Heart right ventricle (tissue), 16 donors: ENCODE measurements at regions not wholly inside any gene's neighbourhood (a gene's known extent, or its start where the extent isn't known, plus 50 kb on each side); places are given as distances from the start of the nearest gene placed in this dataset.
A peak's percentile ranks its signal among the peaks of the same experiment; 100 is the strongest.

Experiments used
- ATAC-seq, 8 donors: fragments of 200-7000 bp; cut with Tn5 transposase; one replicate each; pipeline ENCODE4 v1.9.1; 2020; ENCODE audit warnings: mild to moderate bottlenecking in 8 of 8, moderate library complexity in 8 of 8, moderate number of reproducible peaks in 1 of 8
- DNase-seq, 2 donors: peaks; one replicate each; pipeline ENCODE4 v3.0.0-alpha.2; 2020
- H3K27ac ChIP-seq, 10 donors: fragments of 200-600 bp; sonication (generic) in 2 of 10; one replicate each; pipeline versions ENCODE4 v1.5.0 to v1.8.0; 2020 to 2022; ENCODE audit warnings: mild to moderate bottlenecking in 3 of 10
- H3K27me3 ChIP-seq, 7 donors: fragments of 200-600 bp; one replicate each; pipeline ENCODE4 v1.8.0; 2021 to 2022; ENCODE audit warnings: mild to moderate bottlenecking in 2 of 7
- H3K36me3 ChIP-seq, 9 donors: fragments of 200-600 bp; sonication (generic) in 1 of 9; one replicate each; pipeline versions ENCODE4 v1.5.0 to v1.8.0; 2020 to 2022; ENCODE audit warnings: mild to moderate bottlenecking in 2 of 9
- H3K4me1 ChIP-seq, 9 donors: fragments of 200-600 bp; sonication (generic) in 1 of 9; one replicate each; pipeline versions ENCODE4 v1.5.0 to v1.8.0; 2020 to 2022; ENCODE audit warnings: mild to moderate bottlenecking in 4 of 9
- H3K4me3 ChIP-seq, 10 donors: fragments of 200-600 bp; sonication (generic) in 2 of 10; one replicate each; pipeline versions ENCODE4 v1.5.0 to v1.8.0; 2020 to 2022; ENCODE audit warnings: mild to moderate bottlenecking in 7 of 10, moderate library complexity in 2 of 10
- H3K9me3 ChIP-seq, 11 donors: fragments of 200-600 bp in 10 of 11; sonication (generic) in 2 of 11; one replicate each; pipeline versions ENCODE4 v1.5.0 to v1.8.0; 2013 to 2022; ENCODE audit warnings: mild to moderate bottlenecking in 2 of 11, control low read depth in 1 of 11, moderate library complexity in 1 of 11
- CTCF ChIP-seq, 9 donors: fragments of 200-600 bp; sonication (generic) in 2 of 9; IDR thresholded peaks; one replicate each; pipeline versions ENCODE4 v1.5.0 to v1.8.0; 2021 to 2022; ENCODE audit warnings: antibody characterized with exemption in 9 of 9, mild to moderate bottlenecking in 5 of 9, moderate library complexity in 1 of 9
- WGBS, 2 donors: extraction: QIAGEN DNeasy Blood & Tissue Kit; methylation state at CpG; one replicate each; pipeline ENCODE4 v1.1.7; 2013; ENCODE audit warnings: inconsistent platforms in 1 of 2; 5-methylcytosine and 5-hydroxymethylcytosine counted together
- intact Hi-C, 10 donors: fragments of 100-400 bp; cut with DNase I; formaldehyde crosslinking; loops; one replicate each; pipeline versions ENCODE4 v1.11.1 to v1.14.2; 2022
- donor health status: Arrhythmogenic right ventricular cardiomyopathy.
- donor health status: ischemic (EF 13 %, LVEDD 7.1; RV severe dilation, severe dysfunction).
- donor health status: healthy with polysubstance abuse.
- donor health status: DM: no; HTN: yes; CAD: no.
- donor health status: DM: no; HTN: no; CAD: no.
- donor health status: ischemic (EF 25% LVEDD 6.9; RV normal size, moderate dysfunction).
- donor health status: ischemic (EF 25% LVEDD 5.7; RV mildly dilated, moderate dysfunction).
- donor health status: healthy.
- donor health status: DM: yes; HTN: yes; CAD: no.
- donor health status: Ischemic cardiomyopathy.
- donor health status: ischemic (EF 35%, LVEDD 5.7; RV mildly dilated, moderate dysfunction).
- donor health status: nonischemic (EF 11% LVEDD 7.7; RV severe dilation, severe dysfunction).
- donor health status: DM: yes; HTN: yes; CAD: no.
- donor health status: PGD.
- donor health status: ischemic (EF 29% LVEDD 5.4; RV normal size, mild dysfunction).
- donor health status: nonischemic (EF 23%, LVEDD 6.1; RV moderate dilation, normal function).

GRCh38 chr16:60763869-60764268 lies 1272.4 kb downstream of the CDH8 start:
- Histone ChIP-seq H3K9me3 (peaks cover 0 to 7% (median 0%) of the 10 kb centered on the region in 11 donors), H3K27ac (no peak overlapping the region), H3K4me1 (no peaks in the 10 kb centered on the region), H3K4me3 (no peak overlapping the region), H3K27me3 (no peaks in the 10 kb centered on the region), H3K36me3 (no peaks in the 10 kb centered on the region)
- DNase-seq (no peak), ATAC-seq (no peak)
- intact Hi-C loops = no loop called here
- 86 to 91% methylated on average over 4 of the region's 4 CpGs for WGBS, 2 donors
- TF ChIP-seq CTCF (IDR thresholded peaks at IDR 0.05) = no peak

DNA sequence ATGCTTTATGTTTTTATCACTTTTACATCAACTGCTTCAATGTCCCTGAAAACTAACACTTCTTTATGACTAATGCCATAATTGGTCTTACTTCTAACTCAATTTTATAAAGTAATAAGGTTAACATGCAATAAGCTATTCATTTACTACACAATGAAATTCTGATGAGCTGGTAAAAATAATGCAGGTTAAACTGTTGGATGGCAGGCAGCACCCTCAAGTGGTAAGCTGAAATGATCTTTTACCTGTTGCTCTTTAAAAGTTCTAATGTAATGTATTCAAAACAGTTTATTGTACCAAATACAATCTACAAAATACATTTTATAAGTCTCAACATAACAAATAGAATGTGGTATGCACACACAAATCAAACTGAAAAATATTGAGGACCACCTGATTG lies 1280.3 kb downstream of the CDH8 start:
- intact Hi-C loops = no loop called here
- Histone ChIP-seq H3K36me3 (no peaks in the 10 kb centered on the region), H3K27me3 (no peaks in the 10 kb centered on the region), H3K27ac (no peak overlapping the region), H3K9me3 (no peaks in the 10 kb centered on the region), H3K4me1 (no peaks in the 10 kb centered on the region), H3K4me3 (no peak overlapping the region)
- DNase-seq (no peak), ATAC-seq (no peak)
- peak in 6 of 9 donors; percentile 25 to 55 (median 40) for TF ChIP-seq CTCF (IDR thresholded peaks at IDR 0.05)

DNA sequence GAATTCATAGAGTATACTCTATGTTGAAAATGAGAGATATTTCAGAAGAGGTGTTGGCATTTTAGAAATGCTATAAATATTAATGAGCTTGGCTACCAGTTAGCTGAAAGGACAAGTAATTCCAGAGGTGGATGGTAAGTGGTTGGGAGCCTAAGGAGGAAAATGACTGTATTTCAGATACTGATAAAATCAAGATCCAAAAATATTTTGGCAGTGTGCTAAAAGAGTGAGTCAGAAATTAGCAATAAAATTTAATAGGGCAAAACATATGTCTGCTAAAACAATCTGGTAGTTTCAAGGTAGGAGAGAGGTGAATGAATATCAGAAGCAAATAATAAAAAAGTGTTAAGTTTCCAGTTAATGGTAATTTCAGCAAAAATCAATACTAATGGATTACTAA lies 1287.9 kb downstream of the CDH8 start:
- Histone ChIP-seq H3K4me3 (no peak overlapping the region), H3K36me3 (no peaks in the 10 kb centered on the region), H3K9me3 (no peaks in the 10 kb centered on the region), H3K27ac (no peak overlapping the region), H3K4me1 (no peaks in the 10 kb centered on the region), H3K27me3 (no peaks in the 10 kb centered on the region)
- no peak for DNase-seq
- ATAC-seq = no peak
- TF ChIP-seq CTCF (IDR thresholded peaks at IDR 0.05) = no peak
- intact Hi-C loops = no loop called here

DNA sequence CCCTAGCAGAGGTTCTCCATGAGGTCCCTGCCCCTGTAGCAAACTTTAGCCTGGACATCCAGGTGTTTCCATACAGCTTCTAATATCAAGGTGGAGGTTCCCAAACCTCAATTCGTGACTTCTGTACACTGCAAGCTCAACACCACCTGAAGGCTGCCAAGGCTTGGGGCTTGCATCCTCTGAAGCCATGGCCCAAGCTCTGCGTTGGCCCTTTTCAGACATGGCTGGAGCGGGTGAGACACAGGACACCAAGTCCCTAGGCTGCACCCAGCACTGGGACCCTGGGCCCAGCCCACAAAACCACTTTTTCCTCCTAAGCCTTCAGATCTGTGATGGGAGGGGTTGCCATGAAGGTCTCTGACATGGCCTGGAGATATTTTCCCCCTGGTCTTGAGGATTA lies 1292.0 kb downstream of the CDH8 start:
- DNase-seq (no peak), ATAC-seq (no peak)
- no peaks in the 10 kb centered on the region for H3K27me3 ChIP-seq
- no peaks in the 10 kb centered on the region for H3K36me3 ChIP-seq
- peaks cover 0 to 11% (median 0%) of the 10 kb centered on the region in 9 donors for H3K4me1 ChIP-seq
- WGBS, 2 donors = 82 to 83% methylated on average over 3 of the region's 3 CpGs
- H3K27ac ChIP-seq = no peak overlapping the region
- TF ChIP-seq CTCF (IDR thresholded peaks at IDR 0.05) = no peak
- no peaks in the 10 kb centered on the region for H3K9me3 ChIP-seq
- intact Hi-C loops = no loop called here
- H3K4me3 ChIP-seq = no peak overlapping the region

DNA sequence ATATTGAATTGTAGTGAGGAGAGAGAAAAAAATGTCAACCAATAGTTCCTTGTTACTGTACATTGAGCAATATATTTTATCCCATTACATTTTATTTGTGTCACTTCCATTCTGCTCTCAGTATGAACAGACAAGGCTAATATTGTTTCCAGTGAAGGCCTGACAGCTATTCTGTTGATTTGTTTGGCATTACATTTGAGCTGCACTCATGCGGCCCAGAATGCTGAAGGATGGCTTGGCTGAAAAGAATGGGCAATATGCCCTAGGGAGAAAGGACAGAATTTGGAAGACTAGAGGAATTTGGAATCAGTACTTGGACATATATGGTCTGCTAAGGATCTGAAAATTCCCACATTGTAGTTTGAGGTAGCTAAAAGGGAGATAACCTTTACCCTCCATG lies 1294.4 kb downstream of the CDH8 start:
- DNase-seq = no peak
- Histone ChIP-seq H3K36me3 (no peaks in the 10 kb centered on the region), H3K4me1 (peaks cover 0 to 11% (median 0%) of the 10 kb centered on the region in 9 donors), H3K27ac (no peak overlapping the region), H3K27me3 (no peaks in the 10 kb centered on the region), H3K4me3 (no peak overlapping the region), H3K9me3 (no peaks in the 10 kb centered on the region)
- no peak for TF ChIP-seq CTCF (IDR thresholded peaks at IDR 0.05)
- peak in 1 of 8 donors; percentile 38 for ATAC-seq
- intact Hi-C loops = no loop called here
- 55 to 67% methylated on average over 1 of the region's 1 CpG for WGBS, 2 donors
